Liver (tissue), 7 donors: ENCODE measurements at regions not wholly inside any gene's neighbourhood (a gene's known extent, or its start where the extent isn't known, plus 50 kb on each side); places are given as distances from the start of the nearest gene placed in this dataset.

ENCODE experiments used
- DNase-seq: peaks from one replicate; pipeline ENCODE4 v3.0.0-alpha.2; 2017; ENCODE audit warnings: low spot score
- H3K27ac ChIP-seq, 2 donors: one replicate each; pipeline ENCODE4 v1.7.0; 2013; ENCODE audit warnings: inconsistent platforms in 2 of 2, low read length in 2 of 2, control low read depth in 1 of 2, low read depth in 1 of 2, mild to moderate bottlenecking in 1 of 2
- H3K27me3 ChIP-seq, 4 donors: one replicate each; pipeline versions ENCODE4 v1.6.1 to v1.7.0; 2013; ENCODE audit warnings: low read length in 3 of 4, inconsistent platforms in 1 of 4, mild to moderate bottlenecking in 1 of 4, moderate library complexity in 1 of 4; ENCODE audit not compliant: control insufficient read depth in 4 of 4, insufficient read depth in 4 of 4
- H3K36me3 ChIP-seq, 4 donors: one replicate each; pipeline versions ENCODE4 v1.6.1 to v1.7.0; 2013; ENCODE audit warnings: low read length in 3 of 4, mild to moderate bottlenecking in 3 of 4, low read depth in 1 of 4, moderate library complexity in 1 of 4; ENCODE audit not compliant: control insufficient read depth in 4 of 4, insufficient read depth in 3 of 4
- H3K4me1 ChIP-seq, 4 donors: one replicate each; pipeline versions ENCODE4 v1.6.1 to v1.7.0; 2013; ENCODE audit warnings: low read length in 3 of 4, mild to moderate bottlenecking in 3 of 4, moderate library complexity in 1 of 4; ENCODE audit not compliant: control insufficient read depth in 4 of 4, insufficient read depth in 4 of 4
- H3K4me3 ChIP-seq, 3 donors: one replicate each; pipeline versions ENCODE4 v1.6.1 to v1.7.0; 2013; ENCODE audit warnings: low read length in 3 of 3, control low read depth in 1 of 3, low read depth in 1 of 3, mild to moderate bottlenecking in 1 of 3
- H3K9ac ChIP-seq, 2 donors: one replicate each; pipeline ENCODE4 v1.7.0; 2013; ENCODE audit warnings: low read length in 2 of 2, mild to moderate bottlenecking in 2 of 2, moderate library complexity in 2 of 2, control low read depth in 1 of 2, low read depth in 1 of 2
- H3K9me3 ChIP-seq, 4 donors: one replicate each; pipeline versions ENCODE4 v1.6.1 to v1.7.0; 2013; ENCODE audit warnings: low read length in 3 of 4; ENCODE audit not compliant: control insufficient read depth in 4 of 4
- GABPA ChIP-seq, 2 donors: IDR thresholded peaks in 1 of 2; conservative IDR thresholded peaks in 1 of 2; 2 replicates each; pipeline ENCODE4 v1.6.1; 2016; ENCODE audit warnings: antibody characterized with exemption in 2 of 2, mild to moderate bottlenecking in 1 of 2, moderate library complexity in 1 of 2
- HNF4G ChIP-seq: IDR thresholded peaks from 2 replicates; pipeline ENCODE4 v1.6.1; 2016; ENCODE audit warnings: antibody characterized with exemption
- MAX ChIP-seq: IDR thresholded peaks from 2 replicates; pipeline ENCODE4 v1.6.1; 2016; ENCODE audit warnings: antibody characterized with exemption
- RAD21 ChIP-seq, 2 donors: IDR thresholded peaks; 2 replicates each; pipeline ENCODE4 v1.6.1; 2016; ENCODE audit warnings: antibody characterized with exemption in 2 of 2, mild to moderate bottlenecking in 2 of 2
- REST ChIP-seq: IDR thresholded peaks from 2 replicates; pipeline ENCODE4 v1.6.1; 2016; ENCODE audit warnings: antibody characterized with exemption, mild to moderate bottlenecking
- SP1 ChIP-seq: IDR thresholded peaks from 2 replicates; pipeline ENCODE4 v1.6.1; 2018; ENCODE audit warnings: antibody characterized with exemption, mild to moderate bottlenecking
- TAF1 ChIP-seq: conservative IDR thresholded peaks from 2 replicates; pipeline ENCODE4 v1.6.1; 2016; ENCODE audit warnings: antibody characterized with exemption, mild to moderate bottlenecking
- YY1 ChIP-seq: IDR thresholded peaks from 2 replicates; pipeline ENCODE4 v1.6.1; 2016; ENCODE audit warnings: antibody characterized with exemption, mild to moderate bottlenecking
- ZBTB33 ChIP-seq: IDR thresholded peaks from 2 replicates; pipeline ENCODE4 v1.6.1; 2016; ENCODE audit warnings: antibody characterized with exemption
- WGBS: extraction: QIAGEN DNeasy Blood & Tissue Kit; methylation state at CpG from one replicate; pipeline ENCODE4 v1.1.7; 2013; 5-methylcytosine and 5-hydroxymethylcytosine counted together
- donor health status: healthy.
- donor health status: healthy.
- donor health status: healthy.
- donor health status: healthy.

- no peaks in the 10 kb centered on the region for H3K4me1 ChIP-seq
- no peak overlapping the region for H3K27ac ChIP-seq
- H3K9ac ChIP-seq: no peak overlapping the region
- no peak for TF ChIP-seq TAF1
- no peak for TF ChIP-seq YY1
- no peak for TF ChIP-seq SP1
- no peak for TF ChIP-seq ZBTB33
- H3K9me3 ChIP-seq: no peaks in the 10 kb centered on the region
- WGBS: 38% methylated on average over 1 of the region's 1 CpG
- H3K36me3 ChIP-seq: no peaks in the 10 kb centered on the region
- DNase-seq: no peak
- H3K27me3 ChIP-seq: no peaks in the 10 kb centered on the region
- H3K4me3 ChIP-seq: no peak overlapping the region
Observed at GRCh38 chr2:136357007-136357380, 239.0 kb upstream of the CXCR4 start.

GRCh38 chr2:136356125-136357006, 238.4 kb upstream of the CXCR4 start:
- H3K4me1 ChIP-seq: no peaks in the 10 kb centered on the region
- 80% methylated on average over 10 of the region's 10 CpGs for WGBS

GRCh38 chr2:136351684-136352083, 233.7 kb upstream of the CXCR4 start:
- no peaks in the 10 kb centered on the region for H3K4me1 ChIP-seq
- H3K36me3 ChIP-seq: no peaks in the 10 kb centered on the region
- no peak overlapping the region for H3K27ac ChIP-seq
- no peaks in the 10 kb centered on the region for H3K27me3 ChIP-seq
- no peaks in the 10 kb centered on the region for H3K9me3 ChIP-seq
- H3K9ac ChIP-seq: no peak overlapping the region
- 80% methylated on average over 4 of the region's 4 CpGs for WGBS
- TF ChIP-seq RAD21 (IDR thresholded peaks at IDR 0.05) (no peak), HNF4G (no peak), REST (no peak), YY1 (no peak)
- no peak overlapping the region for H3K4me3 ChIP-seq
- no peak for DNase-seq

More at GRCh38 chr2:136356125-136357006, 238.4 kb upstream of the CXCR4 start:
- Histone ChIP-seq H3K27me3 (no peaks in the 10 kb centered on the region), H3K27ac (no peak overlapping the region), H3K9me3 (no peaks in the 10 kb centered on the region), H3K36me3 (no peaks in the 10 kb centered on the region), H3K4me3 (no peak overlapping the region), H3K9ac (no peak overlapping the region)
- TF ChIP-seq MAX (no peak), GABPA (IDR thresholded peaks at IDR 0.05 in 1 of 2, conservative IDR thresholded peaks at IDR 0.05 in 1 of 2) (no peak), SP1 (no peak), YY1 (no peak)
- no peak for DNase-seq
